ENCODE measurements at regions not wholly inside any gene's neighbourhood (a gene's known extent, or its start where the extent isn't known, plus 50 kb on each side); places are given as distances from the start of the nearest gene placed in this dataset.

- TF ChIP-seq, protein P1, sequence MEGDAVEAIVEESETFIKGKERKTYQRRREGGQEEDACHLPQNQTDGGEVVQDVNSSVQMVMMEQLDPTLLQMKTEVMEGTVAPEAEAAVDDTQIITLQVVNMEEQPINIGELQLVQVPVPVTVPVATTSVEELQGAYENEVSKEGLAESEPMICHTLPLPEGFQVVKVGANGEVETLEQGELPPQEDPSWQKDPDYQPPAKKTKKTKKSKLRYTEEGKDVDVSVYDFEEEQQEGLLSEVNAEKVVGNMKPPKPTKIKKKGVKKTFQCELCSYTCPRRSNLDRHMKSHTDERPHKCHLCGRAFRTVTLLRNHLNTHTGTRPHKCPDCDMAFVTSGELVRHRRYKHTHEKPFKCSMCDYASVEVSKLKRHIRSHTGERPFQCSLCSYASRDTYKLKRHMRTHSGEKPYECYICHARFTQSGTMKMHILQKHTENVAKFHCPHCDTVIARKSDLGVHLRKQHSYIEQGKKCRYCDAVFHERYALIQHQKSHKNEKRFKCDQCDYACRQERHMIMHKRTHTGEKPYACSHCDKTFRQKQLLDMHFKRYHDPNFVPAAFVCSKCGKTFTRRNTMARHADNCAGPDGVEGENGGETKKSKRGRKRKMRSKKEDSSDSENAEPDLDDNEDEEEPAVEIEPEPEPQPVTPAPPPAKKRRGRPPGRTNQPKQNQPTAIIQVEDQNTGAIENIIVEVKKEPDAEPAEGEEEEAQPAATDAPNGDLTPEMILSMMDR (conservative IDR thresholded peaks at IDR 0.05) = no peak
- H3K27ac ChIP-seq = no peak overlapping the region
Observed at GRCh38 chr19:31185261-31185660, 164.0 kb downstream of the TSHZ3 start.

GRCh38 chr19:31181535-31181934 is 167.7 kb downstream of the TSHZ3 start:
- TF ChIP-seq, protein P1 (conservative IDR thresholded peaks at IDR 0.05) = no peak
- H3K27ac ChIP-seq = no peak overlapping the region

DNA sequence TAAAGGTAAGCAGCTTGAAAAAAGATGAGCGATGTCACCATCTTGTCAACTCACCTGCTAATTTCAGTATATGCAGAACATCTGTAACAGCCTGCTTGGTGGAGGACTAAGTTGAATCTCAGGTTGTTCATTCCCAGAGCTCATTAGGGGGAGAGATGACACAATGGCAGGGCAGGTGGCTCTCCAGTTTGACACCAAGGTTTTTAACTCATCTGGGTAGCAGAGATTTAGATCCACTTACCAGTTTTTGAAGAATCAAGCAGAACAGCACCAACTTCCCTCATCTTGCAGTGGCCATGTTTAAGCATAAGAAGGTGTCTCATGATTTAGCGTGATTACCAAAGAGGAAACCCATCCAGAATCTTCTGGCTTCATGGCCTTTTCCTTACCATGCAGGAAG is 168.3 kb downstream of the TSHZ3 start:
- H3K27ac ChIP-seq = no peak overlapping the region
- TF ChIP-seq, protein P1 (conservative IDR thresholded peaks at IDR 0.05) = no peak

- TF ChIP-seq, protein P1 (conservative IDR thresholded peaks at IDR 0.05) = no peak
- no peak overlapping the region for H3K27ac ChIP-seq
Observed at GRCh38 chr19:31179471-31179852, 169.8 kb downstream of the TSHZ3 start.

DNA sequence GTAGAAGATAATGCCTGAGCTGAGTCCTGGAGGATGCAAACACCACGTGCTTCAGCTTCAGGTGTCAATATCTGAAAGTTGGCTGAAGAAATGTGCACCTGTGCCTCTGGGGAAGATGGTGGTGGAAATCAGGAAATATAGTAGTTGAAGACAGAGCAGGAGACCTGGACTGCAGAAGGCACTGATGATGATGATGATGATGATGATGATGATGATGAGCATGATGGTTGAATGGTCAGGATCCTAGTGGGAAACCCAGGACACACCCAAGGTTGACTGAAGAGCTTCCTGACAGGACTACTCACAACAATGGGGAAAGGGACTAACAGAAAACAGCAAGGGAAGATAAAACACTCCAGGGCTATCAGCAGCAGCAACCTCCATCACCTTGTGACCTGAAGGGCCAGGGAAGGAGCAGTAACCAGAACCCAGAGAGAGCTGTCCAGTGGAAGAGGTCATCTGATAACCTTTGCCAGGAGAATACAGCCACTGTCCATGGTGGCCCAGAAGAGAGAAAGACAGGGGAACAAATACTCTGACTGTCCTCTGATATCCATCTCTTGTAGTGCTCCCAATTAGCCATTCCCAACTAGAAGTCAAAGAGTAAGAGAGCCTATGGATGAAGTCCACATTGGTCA is 170.3 kb downstream of the TSHZ3 start:
- TF ChIP-seq, protein P1 (conservative IDR thresholded peaks at IDR 0.05) = no peak
- H3K27ac ChIP-seq = no peak overlapping the region

- H3K27ac ChIP-seq = no peak overlapping the region
- TF ChIP-seq, protein P1 (conservative IDR thresholded peaks at IDR 0.05) = no peak
Observed at GRCh38 chr19:31177246-31177645, 172.0 kb downstream of the TSHZ3 start.

GRCh38 chr19:31175564-31176348 is 173.5 kb downstream of the TSHZ3 start:
- no peak overlapping the region for H3K27ac ChIP-seq
- TF ChIP-seq, protein P1 (conservative IDR thresholded peaks at IDR 0.05) = no peak

All from VCaP (cell line).